Vagina (tissue), 2 donors: ENCODE measurements at regions not wholly inside any gene's neighbourhood (a gene's known extent, or its start where the extent isn't known, plus 50 kb on each side); places are given as distances from the start of the nearest gene placed in this dataset.

Source experiments
- POLR2A ChIP-seq, 2 donors: fragments of 450-650 bp; IDR thresholded peaks; one replicate each; pipeline ENCODE4 v1.6.1; 2017; ENCODE audit warnings: antibody characterized with exemption in 2 of 2, mild to moderate bottlenecking in 2 of 2, moderate library complexity in 2 of 2
- POLR2AphosphoS5 ChIP-seq, 2 donors: sonication (generic); formaldehyde crosslinking; IDR thresholded peaks; one replicate each; pipeline ENCODE4 v1.9.0; 2017; ENCODE audit warnings: antibody characterized with exemption in 2 of 2, mild to moderate bottlenecking in 2 of 2, low read depth in 1 of 2; ENCODE audit not compliant: insufficient read depth in 1 of 2
- TF ChIP-seq, protein P1 (sequence below), 3 experiments: fragments of 450-650 bp in 2 of 3; fragments of 200-600 bp in 1 of 3; sonication (generic) in 1 of 3; IDR thresholded peaks; one replicate each; pipeline ENCODE4 v1.5.1; 2017 to 2019; ENCODE audit warnings: antibody characterized with exemption in 3 of 3, mild to moderate bottlenecking in 2 of 3, moderate library complexity in 2 of 3

DNA sequence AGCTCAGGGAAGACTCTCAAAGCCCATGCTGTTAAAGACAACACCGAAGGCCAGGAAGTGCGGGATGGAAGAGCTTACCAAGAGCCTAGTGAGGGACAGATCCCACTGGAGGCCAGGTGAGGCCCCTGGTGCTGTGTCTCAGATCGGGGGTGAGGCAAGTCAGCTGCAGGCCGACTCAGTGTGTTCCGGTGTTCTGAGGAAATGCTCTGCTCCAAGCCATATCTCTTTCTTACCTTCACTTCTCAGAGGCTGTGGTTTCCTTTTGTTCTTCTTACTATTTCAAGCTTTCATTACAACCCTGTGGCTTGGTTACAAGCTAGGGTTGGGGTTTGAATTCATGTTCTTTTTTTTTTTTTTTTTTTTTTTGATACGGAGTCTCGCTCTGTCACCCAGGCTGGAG, 114.3 kb upstream of the ZFP64 start:
- TF ChIP-seq POLR2AphosphoS5 (IDR thresholded peaks at IDR 0.05; ENCODE audit: insufficient read depth in 1 of 2, low read depth in 1 of 2) (no peak), POLR2A (IDR thresholded peaks at IDR 0.05) (no peak)
- TF ChIP-seq, protein P1, sequence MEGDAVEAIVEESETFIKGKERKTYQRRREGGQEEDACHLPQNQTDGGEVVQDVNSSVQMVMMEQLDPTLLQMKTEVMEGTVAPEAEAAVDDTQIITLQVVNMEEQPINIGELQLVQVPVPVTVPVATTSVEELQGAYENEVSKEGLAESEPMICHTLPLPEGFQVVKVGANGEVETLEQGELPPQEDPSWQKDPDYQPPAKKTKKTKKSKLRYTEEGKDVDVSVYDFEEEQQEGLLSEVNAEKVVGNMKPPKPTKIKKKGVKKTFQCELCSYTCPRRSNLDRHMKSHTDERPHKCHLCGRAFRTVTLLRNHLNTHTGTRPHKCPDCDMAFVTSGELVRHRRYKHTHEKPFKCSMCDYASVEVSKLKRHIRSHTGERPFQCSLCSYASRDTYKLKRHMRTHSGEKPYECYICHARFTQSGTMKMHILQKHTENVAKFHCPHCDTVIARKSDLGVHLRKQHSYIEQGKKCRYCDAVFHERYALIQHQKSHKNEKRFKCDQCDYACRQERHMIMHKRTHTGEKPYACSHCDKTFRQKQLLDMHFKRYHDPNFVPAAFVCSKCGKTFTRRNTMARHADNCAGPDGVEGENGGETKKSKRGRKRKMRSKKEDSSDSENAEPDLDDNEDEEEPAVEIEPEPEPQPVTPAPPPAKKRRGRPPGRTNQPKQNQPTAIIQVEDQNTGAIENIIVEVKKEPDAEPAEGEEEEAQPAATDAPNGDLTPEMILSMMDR (IDR thresholded peaks at IDR 0.05): no peak
